SH-SY5Y (cell line): ENCODE measurements at regions not wholly inside any gene's neighbourhood (a gene's known extent, or its start where the extent isn't known, plus 50 kb on each side); places are given as distances from the start of the nearest gene placed in this dataset.

Experiments
- GATA2 ChIP-seq: IDR thresholded peaks from 2 replicates; pipeline ENCODE4 v1.6.1; 2011; ENCODE audit warnings: mild to moderate bottlenecking, low read depth, low read length
- GATA3 ChIP-seq: IDR thresholded peaks from 2 replicates; pipeline ENCODE4 v1.6.1; 2011; ENCODE audit warnings: low read depth, mild to moderate bottlenecking, low read length, moderate library complexity

DNA sequence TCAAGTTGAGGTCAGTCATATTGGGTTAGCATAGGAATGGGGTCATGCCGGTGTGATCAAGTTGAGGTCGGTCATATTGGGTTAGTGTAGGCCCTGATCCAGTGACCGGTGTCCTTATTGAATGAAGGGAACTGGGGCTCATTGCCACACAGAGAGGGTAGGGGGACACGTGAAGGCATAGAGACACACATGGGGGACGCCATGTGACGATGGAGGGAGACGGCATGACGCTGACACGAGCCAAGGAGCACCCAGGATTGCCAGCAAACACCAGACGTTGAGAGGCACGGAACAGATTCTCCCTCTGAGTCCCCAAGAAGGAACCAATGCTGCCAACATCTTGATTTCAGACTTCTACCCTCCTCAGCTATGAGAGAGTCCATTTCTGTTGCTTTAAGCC lies 136.9 kb upstream of the ZBTB40 start:
- TF ChIP-seq GATA3 (no peak), GATA2 (no peak)

DNA sequence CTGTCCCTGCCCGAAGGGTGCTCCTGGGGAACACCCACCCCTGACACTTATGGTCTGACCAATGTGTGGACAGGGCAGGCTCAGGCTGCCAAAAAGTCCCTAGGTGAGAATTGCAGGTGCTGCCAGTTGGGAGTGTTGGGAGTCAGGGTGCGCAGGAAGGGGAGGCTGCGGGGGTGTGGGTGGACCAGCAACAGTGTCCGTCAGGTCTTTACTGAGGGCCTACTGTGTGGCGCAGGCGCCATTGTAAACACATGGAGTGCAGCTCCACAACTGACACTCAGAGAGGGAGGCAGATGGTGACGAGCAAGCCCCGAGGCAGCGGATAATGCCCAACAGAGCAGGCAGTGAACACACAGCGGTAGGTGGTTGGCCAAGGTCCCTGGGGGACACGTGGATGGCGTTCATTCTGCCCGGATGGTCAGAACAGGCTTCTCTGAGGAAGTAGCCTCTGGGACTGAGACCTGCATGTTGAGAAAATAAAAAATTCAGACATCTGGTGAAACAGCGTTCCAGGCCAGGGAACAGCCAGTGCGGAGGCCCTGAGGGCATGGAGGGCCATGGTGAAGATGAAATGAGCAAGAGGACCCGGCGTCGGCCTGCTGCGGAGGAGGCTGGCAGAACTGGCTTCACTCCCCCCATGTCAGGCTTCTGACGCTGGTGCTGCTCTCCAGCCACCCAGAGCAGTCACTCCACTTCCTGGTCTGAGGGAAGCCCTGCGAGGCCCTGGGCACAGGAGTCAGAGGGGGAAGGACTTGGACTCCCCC lies 136.2 kb upstream of the ZBTB40 start:
- TF ChIP-seq GATA2 (no peak), GATA3 (no peak)

DNA sequence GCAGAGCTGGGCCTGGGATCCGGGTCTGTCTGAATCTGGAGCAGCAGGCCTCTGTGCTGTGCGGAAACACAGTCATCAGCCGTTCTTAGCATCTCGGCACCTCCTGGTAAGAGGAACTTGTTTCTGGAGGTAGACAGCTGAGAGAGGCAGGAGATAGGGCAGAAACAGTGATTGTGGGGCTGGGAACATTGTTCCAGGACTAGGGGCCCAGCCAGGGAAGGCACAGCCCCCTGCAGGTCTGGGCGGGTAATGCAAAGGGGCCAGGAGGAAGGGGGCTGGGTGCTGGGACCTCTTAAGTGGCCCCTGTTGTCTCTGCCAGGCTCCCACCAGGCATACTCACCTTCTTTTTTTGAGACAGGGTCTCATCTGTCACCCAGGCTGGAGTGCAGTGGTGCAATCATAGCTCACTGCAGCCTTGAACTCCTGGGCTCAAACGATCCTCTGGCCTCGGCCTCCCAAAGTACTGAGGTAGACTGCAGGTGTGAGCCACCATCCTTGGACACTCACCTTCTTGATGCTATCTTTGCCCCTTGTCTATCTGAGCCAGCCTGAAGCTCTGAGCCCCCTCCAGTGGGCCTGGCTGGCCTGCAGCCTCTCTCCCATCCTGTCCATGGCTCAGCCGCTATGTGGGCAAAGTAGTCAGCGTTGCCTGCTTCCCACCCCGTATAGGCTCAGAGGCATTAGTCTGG lies 134.3 kb upstream of the ZBTB40 start:
- no peak for TF ChIP-seq GATA2
- no peak for TF ChIP-seq GATA3

DNA sequence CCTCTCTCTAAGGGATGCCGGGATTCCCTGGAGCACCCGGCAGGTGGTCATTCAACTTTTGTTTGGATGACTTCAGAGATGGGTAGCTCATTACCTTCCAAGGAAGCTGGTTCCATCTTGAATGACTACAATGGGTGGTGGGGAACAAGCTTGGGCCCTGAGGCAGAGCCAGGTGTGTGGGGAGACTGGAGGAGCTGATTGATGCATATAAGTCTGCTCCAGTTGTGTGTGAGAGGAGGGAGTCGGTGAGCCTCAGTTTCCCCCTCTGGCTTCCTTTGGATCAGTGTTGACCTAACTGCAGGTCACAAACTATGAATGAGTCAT lies 133.8 kb upstream of the ZBTB40 start:
- TF ChIP-seq GATA2 (no peak), GATA3 (no peak)

DNA sequence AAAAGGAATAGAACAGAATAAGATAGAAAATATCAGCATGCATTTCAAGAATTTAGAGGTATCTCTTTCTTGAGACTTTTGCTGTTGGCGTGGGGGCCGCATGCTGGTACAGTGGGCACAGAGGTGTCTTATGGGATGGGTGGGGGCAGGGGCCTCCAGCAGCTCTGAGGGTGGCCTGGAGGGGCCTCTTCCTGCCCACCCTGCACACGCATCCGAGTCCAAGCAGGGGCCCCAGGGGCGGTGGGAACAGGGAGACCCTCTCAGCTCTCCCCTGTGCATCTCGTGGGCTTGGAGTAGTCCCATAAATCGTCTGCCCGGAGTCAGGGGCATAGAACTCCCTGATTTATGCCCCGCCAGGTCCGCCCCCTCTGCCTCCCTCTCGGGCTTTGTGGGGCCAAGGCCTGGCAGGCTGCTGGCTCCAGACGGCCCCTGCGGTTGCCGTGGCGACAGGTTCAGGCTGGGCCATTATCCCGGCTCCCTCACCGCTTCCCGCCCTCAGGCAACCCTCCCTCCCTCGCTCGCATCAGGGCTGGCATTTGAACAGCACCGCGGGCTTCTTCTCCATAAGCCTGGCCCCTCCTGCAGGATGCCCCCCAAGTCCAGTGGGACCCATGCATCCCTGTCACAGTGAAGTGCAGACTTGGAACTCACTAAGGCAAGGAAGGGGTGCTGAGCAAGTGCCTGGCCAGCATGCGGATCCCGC lies 133.2 kb upstream of the ZBTB40 start:
- TF ChIP-seq GATA2 (no peak), GATA3 (no peak)

DNA sequence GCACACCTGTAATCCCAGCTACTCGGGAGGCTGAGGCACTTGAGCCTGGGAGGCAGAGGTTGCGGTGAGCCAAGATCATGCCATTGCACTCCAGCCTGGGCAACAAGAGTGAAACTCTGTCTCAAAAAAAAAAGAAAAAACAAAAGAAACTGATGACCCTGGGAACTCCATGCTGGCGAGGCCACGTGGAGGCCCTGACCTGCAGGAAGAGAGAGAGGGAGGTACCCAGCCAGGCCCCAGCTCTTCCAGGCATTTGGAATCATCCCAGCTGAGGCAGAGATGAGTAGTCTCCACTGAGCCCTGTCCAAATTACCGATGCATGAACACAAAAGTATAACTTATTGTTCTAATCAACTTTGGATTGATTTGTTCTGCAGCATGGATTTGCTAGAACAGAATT lies 132.0 kb upstream of the ZBTB40 start:
- TF ChIP-seq GATA3: no peak
- no peak for TF ChIP-seq GATA2

DNA sequence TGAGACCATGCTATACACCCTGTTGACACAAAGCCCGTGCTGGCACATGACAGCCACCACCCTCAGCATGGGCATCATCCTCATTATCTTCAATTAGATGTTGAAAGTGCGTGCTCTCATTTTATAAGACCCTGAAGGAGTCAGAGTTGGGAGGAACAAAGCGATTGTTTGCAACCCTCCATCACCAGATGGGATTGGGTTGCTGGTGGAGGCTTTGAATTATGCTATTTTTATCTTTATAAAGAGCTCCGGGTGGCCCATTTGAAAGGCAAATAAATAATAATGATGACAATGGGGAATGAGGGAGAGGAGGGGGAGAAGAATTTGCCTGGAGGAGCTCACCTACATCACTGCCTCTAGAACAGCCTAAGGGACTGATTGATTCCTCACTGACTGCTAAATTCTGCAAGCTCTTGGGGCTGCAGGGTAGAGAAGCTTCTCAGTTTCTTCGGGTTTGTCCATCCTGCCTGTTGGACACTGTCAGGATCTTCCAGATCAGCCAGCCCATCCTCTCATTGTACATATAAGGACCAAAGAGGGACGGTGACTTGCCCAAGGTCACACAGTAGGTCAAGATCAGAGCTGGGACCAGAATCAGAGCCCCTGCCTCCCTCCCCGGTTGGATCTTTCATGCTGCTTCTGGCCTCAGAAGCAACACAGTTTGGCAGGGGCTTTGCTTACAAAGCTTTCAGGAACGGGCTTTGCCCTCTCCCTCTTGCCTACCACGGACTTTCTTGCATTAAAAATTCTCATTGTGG lies 130.9 kb upstream of the ZBTB40 start:
- no peak for TF ChIP-seq GATA2

DNA sequence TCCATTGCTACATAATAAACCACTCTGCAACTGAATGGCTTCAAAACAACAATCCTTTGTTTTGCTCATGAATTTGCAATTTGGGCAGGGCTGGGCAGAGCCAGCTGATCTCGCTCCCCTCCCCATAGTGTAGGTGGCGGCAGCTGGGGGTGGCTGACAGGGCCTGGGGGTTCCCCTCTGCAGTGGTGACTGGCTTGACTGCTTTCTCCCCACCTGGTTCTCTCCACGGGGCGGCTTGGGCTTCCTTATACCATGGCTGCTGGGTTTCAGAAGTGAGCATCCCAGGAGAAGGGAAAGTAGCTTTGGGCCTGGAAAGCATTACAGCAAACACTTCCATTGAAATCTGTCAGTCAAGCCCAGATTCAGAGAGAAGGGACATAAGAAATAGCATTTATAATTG lies 129.7 kb upstream of the ZBTB40 start:
- TF ChIP-seq GATA3 (no peak), GATA2 (no peak)

DNA sequence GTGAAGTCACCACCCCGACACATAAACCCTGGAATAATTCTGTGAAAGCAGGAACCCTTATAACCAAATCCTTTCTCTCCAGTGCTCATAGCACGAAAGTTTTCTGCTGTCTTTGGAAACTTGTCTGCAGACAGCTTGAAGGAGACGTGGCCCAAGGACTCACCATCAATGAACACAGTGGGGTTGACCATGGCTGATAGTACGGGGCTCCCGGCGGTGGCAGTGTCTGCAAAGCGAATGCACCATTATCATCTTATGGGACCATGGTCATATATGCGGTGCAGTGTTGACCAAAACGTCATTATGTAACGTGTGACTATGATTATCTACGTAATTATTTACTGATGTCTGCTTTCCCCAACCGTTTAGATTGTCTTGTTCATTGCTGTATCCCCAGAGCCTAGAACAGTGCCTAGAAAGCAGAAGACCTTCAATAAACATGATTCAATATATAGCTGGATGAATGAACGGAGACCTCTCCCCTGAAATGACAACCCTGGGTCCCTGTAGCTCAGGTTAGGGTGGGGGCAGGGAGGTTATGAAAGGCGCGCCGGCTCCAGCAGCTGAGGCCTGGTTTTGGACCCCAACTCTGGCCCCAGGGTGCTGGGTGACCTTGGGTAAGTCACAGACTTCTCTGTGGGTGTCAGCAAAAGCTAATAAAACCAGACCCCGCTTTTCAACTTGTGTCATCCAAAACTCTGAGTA lies 128.4 kb upstream of the ZBTB40 start:
- TF ChIP-seq GATA3 (no peak), GATA2 (no peak)

DNA sequence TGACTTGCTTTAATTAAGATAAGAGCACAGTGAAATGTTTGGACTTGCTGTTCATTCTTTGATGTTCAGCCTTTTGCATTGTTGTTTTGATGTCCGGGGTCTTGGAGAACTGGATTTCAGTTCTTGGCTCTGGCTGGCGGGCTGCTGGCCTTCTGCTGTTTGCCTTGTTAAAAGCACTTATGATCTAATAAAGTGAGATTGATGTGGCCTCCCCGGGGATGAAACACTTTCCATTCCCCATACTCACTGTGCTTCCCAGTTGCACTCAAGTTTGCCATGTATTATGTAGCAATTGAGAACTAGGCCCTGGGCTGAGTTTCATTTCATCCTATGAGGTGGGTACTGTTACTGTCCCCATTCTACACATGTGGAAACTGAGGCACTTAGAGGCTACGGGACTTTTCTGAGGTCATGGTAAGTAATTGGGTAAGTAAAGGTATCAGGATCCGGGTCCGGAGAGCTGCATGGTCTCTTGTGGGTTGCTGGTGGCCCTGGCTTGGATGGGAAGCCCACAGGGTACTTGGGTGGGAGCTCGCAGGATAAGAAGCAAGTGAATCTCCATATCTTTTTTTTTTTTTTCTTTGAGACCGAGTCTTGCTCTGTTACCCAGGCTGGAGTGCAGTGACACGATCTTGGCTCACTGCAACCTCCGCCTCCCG lies 127.7 kb upstream of the ZBTB40 start:
- TF ChIP-seq GATA2 (no peak), GATA3 (no peak)

DNA sequence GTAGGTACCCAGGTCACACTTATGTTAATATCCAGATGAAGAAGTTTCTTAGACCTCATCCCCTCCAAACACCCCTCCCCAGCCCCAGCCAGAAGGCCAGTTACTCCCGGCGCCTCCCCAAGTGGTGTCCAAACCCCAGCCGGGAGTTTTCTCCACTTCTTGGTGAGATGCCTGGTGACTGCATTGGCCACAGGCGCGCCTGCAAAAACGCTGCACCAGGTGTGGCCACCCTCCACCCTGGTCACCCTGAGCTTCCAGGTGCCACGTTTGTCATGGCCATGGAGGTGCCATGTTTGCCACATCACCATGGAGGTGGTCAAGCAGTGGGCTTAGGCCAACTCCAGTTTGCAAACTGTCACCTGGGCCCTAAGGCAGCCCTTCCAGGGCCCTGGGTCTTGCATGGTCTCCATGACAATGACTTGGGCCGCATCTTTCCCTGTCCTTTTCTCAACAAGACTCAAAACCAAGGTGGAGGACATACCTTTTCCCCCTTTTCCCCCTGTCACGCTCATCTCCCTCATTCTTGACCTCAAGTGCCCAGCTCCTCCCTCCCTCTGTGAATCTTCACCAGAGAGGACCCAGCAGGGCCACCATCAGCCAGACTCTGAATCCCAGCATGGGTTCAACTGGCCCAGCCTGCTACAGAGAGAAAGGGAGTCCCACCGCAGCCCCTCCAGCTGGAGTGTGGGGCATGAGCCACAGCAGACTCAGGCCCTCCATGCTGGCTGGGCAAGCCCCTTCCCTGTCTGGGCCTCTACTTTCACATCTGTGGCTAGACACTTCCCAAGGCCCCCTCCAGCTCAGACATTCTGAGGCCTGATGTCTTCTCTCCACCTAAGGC lies 125.9 kb upstream of the ZBTB40 start:
- TF ChIP-seq GATA3: no peak
- TF ChIP-seq GATA2: no peak

DNA sequence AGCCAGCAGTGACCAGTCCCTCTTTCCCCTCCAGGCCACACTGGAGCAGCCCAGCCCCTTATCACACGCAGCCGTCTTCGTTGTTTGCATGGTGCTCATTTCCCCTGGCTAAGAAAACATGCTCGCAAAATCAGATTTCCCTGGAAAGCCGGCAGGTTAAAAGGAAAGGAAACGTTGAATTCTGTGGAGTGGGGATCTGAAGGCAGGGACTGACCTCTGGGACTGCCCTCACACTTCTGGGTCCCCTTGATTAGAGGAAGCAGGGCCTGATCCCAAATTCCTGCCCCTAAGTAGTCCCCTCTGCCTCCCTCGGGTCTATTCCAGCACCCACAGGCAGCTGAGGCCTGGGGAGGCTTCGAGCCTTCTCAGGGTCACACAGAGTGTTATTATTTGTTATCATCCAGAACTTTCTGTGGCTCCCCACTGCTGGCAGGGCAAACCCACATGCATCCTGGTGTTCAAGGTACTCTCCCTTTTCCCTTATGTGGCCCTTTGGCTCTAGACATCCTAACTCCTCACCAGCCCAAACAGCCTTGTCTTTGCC lies 125.2 kb upstream of the ZBTB40 start:
- TF ChIP-seq GATA2 (peak; percentile 42), GATA3 (no peak)
